Ectodermal cell (in vitro differentiated cells): ENCODE measurements at regions not wholly inside any gene's neighbourhood (a gene's known extent, or its start where the extent isn't known, plus 50 kb on each side); places are given as distances from the start of the nearest gene placed in this dataset.
"Not testable (repeated sequence)": the region's sequence is repeated elsewhere in the genome, so short reads cannot be mapped to it uniquely, and the experiment has no call there.

Experiments used
- H3K27ac ChIP-seq: 2 replicates; pipeline ENCODE4 v1.7.0; 2013; ENCODE audit warnings: mild to moderate bottlenecking, low read depth, low read length; ENCODE audit not compliant: insufficient read depth, poor library complexity, severe bottlenecking
- H3K27me3 ChIP-seq: 2 replicates; pipeline ENCODE4 v1.7.0; 2013; ENCODE audit warnings: mild to moderate bottlenecking, low read length; ENCODE audit not compliant: insufficient read depth, control insufficient read depth, poor library complexity, severe bottlenecking
- H3K36me3 ChIP-seq: one replicate; pipeline ENCODE4 v1.7.0; 2013; ENCODE audit warnings: low read length; ENCODE audit not compliant: control insufficient read depth, insufficient read depth
- H3K4me1 ChIP-seq: one replicate; pipeline ENCODE4 v1.7.0; 2013; ENCODE audit warnings: low read length; ENCODE audit not compliant: control insufficient read depth, insufficient read depth
- H3K4me3 ChIP-seq: 2 replicates; pipeline ENCODE4 v1.7.0; 2013; ENCODE audit warnings: low read depth, low read length, control low read depth; ENCODE audit not compliant: insufficient read depth
- H3K9me3 ChIP-seq: 2 replicates; pipeline ENCODE4 v1.7.0; 2013; ENCODE audit warnings: mild to moderate bottlenecking, low read length, moderate library complexity; ENCODE audit not compliant: control insufficient read depth
- WGBS, 2 experiments: methylation state at CpG; one replicate each; pipeline ENCODE4 v1.1.7; 2013; ENCODE audit warnings: missing lambda C conversion rate in 2 of 2; 5-methylcytosine and 5-hydroxymethylcytosine counted together

GRCh38 chr9:66152406-66152805 lies 415.5 kb downstream of the FOXD4L4 start:
- not testable (repeated sequence) for H3K4me1 ChIP-seq, H3K9me3 ChIP-seq, H3K27ac ChIP-seq, H3K4me3 ChIP-seq, H3K27me3 ChIP-seq, H3K36me3 ChIP-seq
- WGBS, 2 experiments = 0 to 3% methylated on average over 5 to 9 of the region's 30 CpGs

- H3K36me3 ChIP-seq, H3K27me3 ChIP-seq, H3K4me1 ChIP-seq, H3K27ac ChIP-seq, H3K9me3 ChIP-seq: not testable (repeated sequence)
- peak overlapping the region; percentile 10 for H3K4me3 ChIP-seq
- WGBS, 2 experiments = 4 to 5% methylated on average over 19 to 28 of the region's 59 CpGs
These were observed 416.2 kb downstream of the FOXD4L4 start for GRCh38 chr9:66153021-66153725.

- H3K9me3 ChIP-seq, H3K27me3 ChIP-seq, H3K4me1 ChIP-seq, H3K27ac ChIP-seq, H3K4me3 ChIP-seq, H3K36me3 ChIP-seq: not testable (repeated sequence)
- WGBS, 2 experiments = 66 to 80% methylated on average over 17 of the region's 40 CpGs
These were observed 417.2 kb downstream of the FOXD4L4 start for GRCh38 chr9:66153971-66154691.

- 83 to 89% methylated on average over 1 to 2 of the region's 7 CpGs for WGBS, 2 experiments
- not testable (repeated sequence) for H3K4me1 ChIP-seq, H3K36me3 ChIP-seq, H3K27ac ChIP-seq, H3K4me3 ChIP-seq, H3K9me3 ChIP-seq, H3K27me3 ChIP-seq
These were observed 445.4 kb downstream of the FOXD4L4 start for GRCh38 chr9:66182316-66182715.

GRCh38 chr9:66183648-66184047 lies 446.7 kb downstream of the FOXD4L4 start:
- not testable (repeated sequence) for H3K9me3 ChIP-seq, H3K4me3 ChIP-seq, H3K36me3 ChIP-seq, H3K27me3 ChIP-seq, H3K4me1 ChIP-seq, H3K27ac ChIP-seq
- no CpG with 5 or more reads among the region's 2 CpGs for WGBS, 2 experiments

GRCh38 chr9:66197199-66197598 lies 460.3 kb downstream of the FOXD4L4 start:
- no CpG with 5 or more reads among the region's 4 CpGs for WGBS, 2 experiments
- H3K9me3 ChIP-seq, H3K27ac ChIP-seq, H3K4me3 ChIP-seq, H3K27me3 ChIP-seq, H3K36me3 ChIP-seq, H3K4me1 ChIP-seq: not testable (repeated sequence)

- H3K36me3 ChIP-seq, H3K27ac ChIP-seq, H3K27me3 ChIP-seq, H3K9me3 ChIP-seq, H3K4me1 ChIP-seq, H3K4me3 ChIP-seq: not testable (repeated sequence)
- 23 to 45% methylated on average over 2 to 14 of the region's 22 CpGs for WGBS, 2 experiments
These were observed 461.5 kb downstream of the FOXD4L4 start for GRCh38 chr9:66198421-66198820.

- not testable (repeated sequence) for H3K4me1 ChIP-seq, H3K27me3 ChIP-seq, H3K9me3 ChIP-seq, H3K4me3 ChIP-seq, H3K27ac ChIP-seq, H3K36me3 ChIP-seq
- WGBS, 2 experiments = no CpG with 5 or more reads among the region's 1 CpG
These were observed 469.7 kb downstream of the FOXD4L4 start for GRCh38 chr9:66206617-66207016.

- not testable (repeated sequence) for H3K4me1 ChIP-seq, H3K27ac ChIP-seq, H3K36me3 ChIP-seq, H3K4me3 ChIP-seq, H3K9me3 ChIP-seq, H3K27me3 ChIP-seq
- no CpG with 5 or more reads among the region's 2 CpGs for WGBS, 2 experiments
These were observed 471.0 kb downstream of the FOXD4L4 start for GRCh38 chr9:66207914-66208313.

- H3K27me3 ChIP-seq, H3K27ac ChIP-seq, H3K36me3 ChIP-seq, H3K4me1 ChIP-seq, H3K9me3 ChIP-seq, H3K4me3 ChIP-seq: not testable (repeated sequence)
- WGBS, 2 experiments = 32 to 72% methylated on average over 1 to 2 of the region's 4 CpGs
These were observed 507.8 kb downstream of the FOXD4L4 start for GRCh38 chr9:66244763-66245162.
